ENCODE measurements at regions not wholly inside any gene's neighbourhood (a gene's known extent, or its start where the extent isn't known, plus 50 kb on each side); places are given as distances from the start of the nearest gene placed in this dataset.

GRCh38 chr12:89106950-89107349 is 245.4 kb downstream of the DUSP6 start:
- Histone ChIP-seq H3K4me3 (ENCODE audit: low read depth, low read length) (no peak overlapping the region), H3K27ac (ENCODE audit: low read depth, low read length) (no peak overlapping the region), H3K9me3 (ENCODE audit: control insufficient read depth, insufficient read depth, low read length) (no peaks in the 10 kb centered on the region), H3K36me3 (ENCODE audit: control insufficient read depth, insufficient read depth, low read length) (no peaks in the 10 kb centered on the region), H3K4me1 (ENCODE audit: control insufficient read depth, insufficient read depth, low read length) (no peaks in the 10 kb centered on the region), H3K27me3 (ENCODE audit: control insufficient read depth, insufficient read depth, low read length) (no peaks in the 10 kb centered on the region)
- DNase-seq (ENCODE audit: low read depth in 4 of 6, low spot score in 6 of 6): no peak
- WGBS (ENCODE audit: insufficient coverage): no CpG with 5 or more reads among the region's 5 CpGs

DNA sequence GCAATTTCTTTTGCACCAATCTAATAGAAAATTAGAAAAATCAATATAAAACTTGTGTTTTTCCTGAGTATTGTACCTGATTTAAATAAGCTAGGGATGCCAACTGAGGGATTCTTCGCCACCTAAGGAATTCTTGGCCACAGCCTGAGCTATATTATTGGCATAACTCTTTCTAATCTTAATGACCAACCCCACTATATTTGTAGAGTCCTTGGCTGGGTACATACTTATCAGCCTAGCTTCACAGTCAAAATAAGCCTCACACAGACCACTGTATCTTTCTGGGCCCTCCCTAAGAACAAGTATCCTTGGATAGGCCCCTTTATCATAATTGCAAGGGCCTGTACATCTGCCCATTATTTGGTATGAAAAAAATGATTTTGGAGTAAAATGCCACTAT is 247.1 kb downstream of the DUSP6 start:
- H3K4me1 ChIP-seq (ENCODE audit: control insufficient read depth, insufficient read depth, low read length): no peaks in the 10 kb centered on the region
- H3K4me3 ChIP-seq (ENCODE audit: low read depth, low read length): no peak overlapping the region
- DNase-seq (ENCODE audit: low read depth in 4 of 6, low spot score in 6 of 6): no peak
- no peak overlapping the region for H3K27ac ChIP-seq (ENCODE audit: low read depth, low read length)
- no peaks in the 10 kb centered on the region for H3K36me3 ChIP-seq (ENCODE audit: control insufficient read depth, insufficient read depth, low read length)
- no CpG with 5 or more reads among the region's 1 CpG for WGBS (ENCODE audit: insufficient coverage)
- H3K27me3 ChIP-seq (ENCODE audit: control insufficient read depth, insufficient read depth, low read length): no peaks in the 10 kb centered on the region
- H3K9me3 ChIP-seq (ENCODE audit: control insufficient read depth, insufficient read depth, low read length): no peaks in the 10 kb centered on the region

- Histone ChIP-seq H3K4me1 (ENCODE audit: control insufficient read depth, insufficient read depth, low read length) (peaks cover 7% of the 10 kb centered on the region), H3K36me3 (ENCODE audit: control insufficient read depth, insufficient read depth, low read length) (no peaks in the 10 kb centered on the region), H3K27ac (ENCODE audit: low read depth, low read length) (no peak overlapping the region), H3K27me3 (ENCODE audit: control insufficient read depth, insufficient read depth, low read length) (no peaks in the 10 kb centered on the region), H3K9me3 (ENCODE audit: control insufficient read depth, insufficient read depth, low read length) (no peaks in the 10 kb centered on the region), H3K4me3 (ENCODE audit: low read depth, low read length) (no peak overlapping the region)
- WGBS (ENCODE audit: insufficient coverage): 100% methylated on average over 3 of the region's 5 CpGs
- DNase-seq (ENCODE audit: low read depth in 4 of 6, low spot score in 6 of 6): no peak
Measured at GRCh38 chr12:89103831-89104230, 248.5 kb downstream of the DUSP6 start.

GRCh38 chr12:89101440-89101839 is 250.9 kb downstream of the DUSP6 start:
- H3K4me3 ChIP-seq (ENCODE audit: low read depth, low read length): no peak overlapping the region
- DNase-seq (ENCODE audit: low read depth in 4 of 6, low spot score in 6 of 6): peak in 1 of 6 donors; percentile 8
- H3K9me3 ChIP-seq (ENCODE audit: control insufficient read depth, insufficient read depth, low read length): no peaks in the 10 kb centered on the region
- no peak overlapping the region for H3K27ac ChIP-seq (ENCODE audit: low read depth, low read length)
- 7% methylated on average over 2 of the region's 4 CpGs for WGBS (ENCODE audit: insufficient coverage)
- no peaks in the 10 kb centered on the region for H3K36me3 ChIP-seq (ENCODE audit: control insufficient read depth, insufficient read depth, low read length)
- H3K27me3 ChIP-seq (ENCODE audit: control insufficient read depth, insufficient read depth, low read length): no peaks in the 10 kb centered on the region
- H3K4me1 ChIP-seq (ENCODE audit: control insufficient read depth, insufficient read depth, low read length): peaks cover 12% of the 10 kb centered on the region

DNA sequence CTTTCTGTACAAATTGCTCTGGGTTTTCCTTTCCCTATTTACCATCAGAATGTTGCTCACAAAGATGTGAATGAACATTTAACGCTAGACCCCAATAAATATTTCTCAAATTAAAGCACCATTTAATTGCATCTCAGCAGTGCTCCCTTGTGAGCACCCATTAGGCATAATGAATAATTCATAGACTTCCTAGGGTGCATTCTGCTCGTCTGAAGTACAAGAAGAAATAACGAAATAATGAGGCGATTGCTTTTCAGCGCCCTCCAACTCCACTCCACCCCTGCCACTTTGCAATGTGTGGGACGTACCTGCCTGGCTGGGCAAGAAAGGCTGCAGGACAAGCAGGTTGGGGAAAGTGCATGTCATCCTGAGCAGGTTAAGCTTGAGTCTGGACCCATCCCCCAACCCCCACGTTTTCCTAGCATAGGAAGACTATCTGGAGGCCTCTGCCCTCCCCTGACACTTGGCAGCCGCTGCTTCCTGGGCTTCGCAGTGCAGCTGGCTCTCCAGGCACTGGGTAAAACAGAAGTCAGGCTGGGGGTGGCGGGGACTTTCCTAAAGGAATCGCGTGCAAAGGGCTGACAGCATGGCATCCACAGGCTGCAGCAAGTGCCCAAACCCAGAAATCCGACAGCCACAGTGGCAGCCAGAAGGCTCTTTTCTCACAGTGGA is 253.7 kb downstream of the DUSP6 start:
- Histone ChIP-seq H3K36me3 (ENCODE audit: control insufficient read depth, insufficient read depth, low read length) (no peaks in the 10 kb centered on the region), H3K27me3 (ENCODE audit: control insufficient read depth, insufficient read depth, low read length) (no peaks in the 10 kb centered on the region), H3K4me3 (ENCODE audit: low read depth, low read length) (no peak overlapping the region), H3K27ac (ENCODE audit: low read depth, low read length) (no peak overlapping the region), H3K4me1 (ENCODE audit: control insufficient read depth, insufficient read depth, low read length) (peaks cover 12% of the 10 kb centered on the region), H3K9me3 (ENCODE audit: control insufficient read depth, insufficient read depth, low read length) (no peaks in the 10 kb centered on the region)
- WGBS (ENCODE audit: insufficient coverage): 34% methylated on average over 6 of the region's 13 CpGs
- peak; percentile 15 to 90 (median 24) for DNase-seq (ENCODE audit: low read depth in 4 of 6, low spot score in 6 of 6)

DNA sequence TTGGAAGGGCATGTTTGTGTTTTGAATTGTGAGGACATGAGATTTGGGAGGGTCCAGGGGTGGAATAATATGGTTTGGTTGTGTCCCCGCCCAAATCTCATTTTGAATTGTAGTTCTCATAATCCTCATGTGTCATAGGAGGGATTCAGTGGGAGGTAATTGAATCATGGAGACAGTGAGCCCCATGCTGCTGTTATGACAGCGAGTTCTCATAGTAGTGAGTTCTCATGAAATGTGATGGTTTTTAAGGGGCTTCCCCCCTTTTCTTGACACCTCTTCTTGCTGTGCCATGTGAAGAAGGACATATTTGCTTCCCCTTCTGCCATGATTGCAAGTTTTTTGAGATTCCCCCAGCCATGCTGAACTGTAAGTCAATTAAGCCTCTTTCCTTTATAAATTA is 260.0 kb downstream of the DUSP6 start:
- Histone ChIP-seq H3K27me3 (ENCODE audit: control insufficient read depth, insufficient read depth, low read length) (no peaks in the 10 kb centered on the region), H3K36me3 (ENCODE audit: control insufficient read depth, insufficient read depth, low read length) (no peaks in the 10 kb centered on the region), H3K9me3 (ENCODE audit: control insufficient read depth, insufficient read depth, low read length) (peaks cover 2% of the 10 kb centered on the region), H3K27ac (ENCODE audit: low read depth, low read length) (no peak overlapping the region), H3K4me1 (ENCODE audit: control insufficient read depth, insufficient read depth, low read length) (no peaks in the 10 kb centered on the region), H3K4me3 (ENCODE audit: low read depth, low read length) (no peak overlapping the region)
- no peak for DNase-seq (ENCODE audit: low read depth in 4 of 6, low spot score in 6 of 6)
- no CpG with 5 or more reads among the region's 2 CpGs for WGBS (ENCODE audit: insufficient coverage)

DNA sequence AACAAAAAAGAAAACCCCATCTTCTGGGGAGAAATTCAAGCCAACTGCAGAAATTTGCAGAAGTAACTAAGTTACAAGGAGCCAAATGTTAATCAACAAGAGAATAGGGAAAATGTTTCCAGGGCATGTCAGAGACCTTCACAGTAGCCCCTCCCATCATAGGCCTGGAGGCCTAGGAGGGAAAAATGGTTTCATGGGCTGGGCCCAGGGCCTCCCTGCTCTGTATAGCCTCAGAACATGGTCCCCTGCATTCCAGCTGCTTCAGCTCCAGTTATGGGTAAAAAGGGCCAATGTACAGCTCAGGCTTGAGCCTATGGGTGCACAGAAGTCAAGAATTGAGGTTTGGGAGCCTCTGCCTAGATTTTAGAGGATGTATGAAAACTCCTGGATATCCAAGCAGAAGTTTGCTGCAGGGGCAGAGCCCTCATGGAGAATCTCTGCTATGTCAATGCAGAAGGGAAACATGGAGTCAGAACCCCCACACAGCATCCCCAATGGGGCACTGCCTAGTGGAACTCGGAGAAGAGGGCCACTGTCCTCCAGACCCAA is 260.9 kb downstream of the DUSP6 start:
- Histone ChIP-seq H3K36me3 (ENCODE audit: control insufficient read depth, insufficient read depth, low read length) (no peaks in the 10 kb centered on the region), H3K27ac (ENCODE audit: low read depth, low read length) (no peak overlapping the region), H3K27me3 (ENCODE audit: control insufficient read depth, insufficient read depth, low read length) (no peaks in the 10 kb centered on the region), H3K4me3 (ENCODE audit: low read depth, low read length) (no peak overlapping the region), H3K9me3 (ENCODE audit: control insufficient read depth, insufficient read depth, low read length) (peaks cover 2% of the 10 kb centered on the region), H3K4me1 (ENCODE audit: control insufficient read depth, insufficient read depth, low read length) (no peaks in the 10 kb centered on the region)
- WGBS (ENCODE audit: insufficient coverage): 100% methylated on average over 1 of the region's 1 CpG
- no peak for DNase-seq (ENCODE audit: low read depth in 4 of 6, low spot score in 6 of 6)

GRCh38 chr12:89089264-89089663 is 263.0 kb downstream of the DUSP6 start:
- H3K27me3 ChIP-seq (ENCODE audit: control insufficient read depth, insufficient read depth, low read length): no peaks in the 10 kb centered on the region
- H3K36me3 ChIP-seq (ENCODE audit: control insufficient read depth, insufficient read depth, low read length): no peaks in the 10 kb centered on the region
- WGBS (ENCODE audit: insufficient coverage): no CpG with 5 or more reads among the region's 2 CpGs
- H3K4me1 ChIP-seq (ENCODE audit: control insufficient read depth, insufficient read depth, low read length): no peaks in the 10 kb centered on the region
- DNase-seq (ENCODE audit: low read depth in 4 of 6, low spot score in 6 of 6): peak in 1 of 6 donors; percentile 20
- H3K9me3 ChIP-seq (ENCODE audit: control insufficient read depth, insufficient read depth, low read length): peaks cover 2% of the 10 kb centered on the region
- no peak overlapping the region for H3K4me3 ChIP-seq (ENCODE audit: low read depth, low read length)
- no peak overlapping the region for H3K27ac ChIP-seq (ENCODE audit: low read depth, low read length)

GRCh38 chr12:89087876-89088275 is 264.4 kb downstream of the DUSP6 start:
- no peaks in the 10 kb centered on the region for H3K36me3 ChIP-seq (ENCODE audit: control insufficient read depth, insufficient read depth, low read length)
- H3K4me1 ChIP-seq (ENCODE audit: control insufficient read depth, insufficient read depth, low read length): no peaks in the 10 kb centered on the region
- DNase-seq (ENCODE audit: low read depth in 4 of 6, low spot score in 6 of 6): no peak
- no peak overlapping the region for H3K4me3 ChIP-seq (ENCODE audit: low read depth, low read length)
- no peaks in the 10 kb centered on the region for H3K27me3 ChIP-seq (ENCODE audit: control insufficient read depth, insufficient read depth, low read length)
- no peak overlapping the region for H3K27ac ChIP-seq (ENCODE audit: low read depth, low read length)
- 54% methylated on average over 1 of the region's 1 CpG for WGBS (ENCODE audit: insufficient coverage)
- peaks cover 2% of the 10 kb centered on the region for H3K9me3 ChIP-seq (ENCODE audit: control insufficient read depth, insufficient read depth, low read length)

GRCh38 chr12:89087149-89087825 is 265.0 kb downstream of the DUSP6 start:
- H3K36me3 ChIP-seq (ENCODE audit: control insufficient read depth, insufficient read depth, low read length): no peaks in the 10 kb centered on the region
- H3K4me3 ChIP-seq (ENCODE audit: low read depth, low read length): no peak overlapping the region
- H3K4me1 ChIP-seq (ENCODE audit: control insufficient read depth, insufficient read depth, low read length): no peaks in the 10 kb centered on the region
- WGBS (ENCODE audit: insufficient coverage): 92% methylated on average over 4 of the region's 6 CpGs
- H3K9me3 ChIP-seq (ENCODE audit: control insufficient read depth, insufficient read depth, low read length): peaks cover 2% of the 10 kb centered on the region
- no peak for DNase-seq (ENCODE audit: low read depth in 4 of 6, low spot score in 6 of 6)
- no peak overlapping the region for H3K27ac ChIP-seq (ENCODE audit: low read depth, low read length)
- no peaks in the 10 kb centered on the region for H3K27me3 ChIP-seq (ENCODE audit: control insufficient read depth, insufficient read depth, low read length)
